Stomach (tissue), 4 donors: ENCODE measurements at regions not wholly inside any gene's neighbourhood (a gene's known extent, or its start where the extent isn't known, plus 50 kb on each side); places are given as distances from the start of the nearest gene placed in this dataset.

Experiments
- POLR2A ChIP-seq, 4 donors: fragments of 450-650 bp; IDR thresholded peaks; one replicate each; pipeline ENCODE4 v1.6.1; 2016; ENCODE audit warnings: antibody characterized with exemption in 4 of 4, control low read depth in 2 of 4, mild to moderate bottlenecking in 1 of 4, moderate library complexity in 1 of 4
- POLR2AphosphoS5 ChIP-seq, 3 donors: sonication (generic); formaldehyde crosslinking; IDR thresholded peaks; one replicate each; pipeline ENCODE4 v1.6.1; 2016; ENCODE audit warnings: antibody characterized with exemption in 3 of 3
- TF ChIP-seq, protein P1 (sequence below), 7 experiments: fragments of 450-650 bp in 4 of 7; fragments of 200-600 bp in 3 of 7; sonication (generic) in 3 of 7; IDR thresholded peaks; one replicate each; pipeline ENCODE4 v1.5.1; 2016 to 2019; ENCODE audit warnings: antibody characterized with exemption in 7 of 7, control low read depth in 2 of 7, mild to moderate bottlenecking in 1 of 7

DNA sequence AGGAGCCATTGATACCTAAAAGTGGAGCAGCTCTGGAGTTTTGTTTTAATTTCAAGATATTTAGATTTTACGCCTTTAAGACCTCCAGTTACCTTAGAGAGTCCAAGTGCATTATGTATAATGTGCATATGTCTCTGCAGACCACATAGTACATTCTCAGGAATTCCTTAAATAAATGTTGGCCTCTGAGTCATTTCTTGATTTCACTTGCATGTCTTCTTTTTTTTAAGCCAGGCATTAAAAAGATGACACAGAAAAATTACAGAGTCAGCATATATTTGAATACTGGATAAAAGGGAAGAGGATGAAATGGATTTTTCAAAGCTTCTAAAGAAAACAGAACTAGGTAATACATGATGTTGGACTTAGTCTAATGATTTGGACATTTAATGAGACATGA lies 125.2 kb downstream of the TMCO5A start:
- TF ChIP-seq, protein P1, sequence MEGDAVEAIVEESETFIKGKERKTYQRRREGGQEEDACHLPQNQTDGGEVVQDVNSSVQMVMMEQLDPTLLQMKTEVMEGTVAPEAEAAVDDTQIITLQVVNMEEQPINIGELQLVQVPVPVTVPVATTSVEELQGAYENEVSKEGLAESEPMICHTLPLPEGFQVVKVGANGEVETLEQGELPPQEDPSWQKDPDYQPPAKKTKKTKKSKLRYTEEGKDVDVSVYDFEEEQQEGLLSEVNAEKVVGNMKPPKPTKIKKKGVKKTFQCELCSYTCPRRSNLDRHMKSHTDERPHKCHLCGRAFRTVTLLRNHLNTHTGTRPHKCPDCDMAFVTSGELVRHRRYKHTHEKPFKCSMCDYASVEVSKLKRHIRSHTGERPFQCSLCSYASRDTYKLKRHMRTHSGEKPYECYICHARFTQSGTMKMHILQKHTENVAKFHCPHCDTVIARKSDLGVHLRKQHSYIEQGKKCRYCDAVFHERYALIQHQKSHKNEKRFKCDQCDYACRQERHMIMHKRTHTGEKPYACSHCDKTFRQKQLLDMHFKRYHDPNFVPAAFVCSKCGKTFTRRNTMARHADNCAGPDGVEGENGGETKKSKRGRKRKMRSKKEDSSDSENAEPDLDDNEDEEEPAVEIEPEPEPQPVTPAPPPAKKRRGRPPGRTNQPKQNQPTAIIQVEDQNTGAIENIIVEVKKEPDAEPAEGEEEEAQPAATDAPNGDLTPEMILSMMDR (IDR thresholded peaks at IDR 0.05) = no peak
- TF ChIP-seq POLR2A (IDR thresholded peaks at IDR 0.05) (no peak), POLR2AphosphoS5 (IDR thresholded peaks at IDR 0.05) (no peak)
